ENCODE measurements at regions not wholly inside any gene's neighbourhood (a gene's known extent, or its start where the extent isn't known, plus 50 kb on each side); places are given as distances from the start of the nearest gene placed in this dataset.

DNA sequence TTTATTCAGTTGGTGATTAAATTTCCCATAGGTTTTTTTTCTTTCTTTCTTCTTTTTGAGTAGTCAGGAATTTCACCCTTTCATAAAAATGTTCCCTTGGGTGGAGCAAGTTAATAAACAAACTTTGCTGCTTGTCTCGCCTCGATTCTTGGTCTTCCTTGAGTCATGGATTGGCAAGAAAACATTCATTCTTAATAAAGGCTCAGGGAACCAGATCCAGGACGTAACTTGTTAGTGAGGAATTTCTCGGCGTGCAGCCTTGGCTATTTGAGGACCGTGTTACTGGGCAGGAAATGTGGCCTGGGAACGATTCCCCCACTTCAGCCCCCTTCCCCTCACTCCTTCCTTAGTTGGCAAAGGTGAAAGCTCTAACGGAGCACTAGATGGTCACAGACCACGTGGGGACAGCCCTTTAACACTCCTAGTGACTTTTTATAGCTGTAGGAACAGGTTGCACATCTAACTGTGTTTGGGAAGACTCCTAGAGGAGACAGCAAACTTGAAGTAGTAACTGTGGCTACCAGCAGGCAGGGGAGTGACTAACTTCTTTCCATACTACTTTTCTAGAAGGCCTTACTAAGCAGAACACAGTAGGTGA, 106.8 kb downstream of the UCHL1 start:
- H3K27me3 ChIP-seq (ENCODE audit: insufficient read depth, low read length): peaks cover 18% of the 10 kb centered on the region
- no peaks in the 10 kb centered on the region for H3K9me3 ChIP-seq (ENCODE audit: low read depth, low read length)
- no peaks in the 10 kb centered on the region for H3K79me2 ChIP-seq (ENCODE audit: insufficient read depth, low read length)
- H3K4me2 ChIP-seq (ENCODE audit: insufficient read depth, low read length): peak overlapping the region; percentile 44
- H4K20me1 ChIP-seq (ENCODE audit: insufficient read depth, low read length): no peaks in the 10 kb centered on the region
- TF ChIP-seq, protein P1, sequence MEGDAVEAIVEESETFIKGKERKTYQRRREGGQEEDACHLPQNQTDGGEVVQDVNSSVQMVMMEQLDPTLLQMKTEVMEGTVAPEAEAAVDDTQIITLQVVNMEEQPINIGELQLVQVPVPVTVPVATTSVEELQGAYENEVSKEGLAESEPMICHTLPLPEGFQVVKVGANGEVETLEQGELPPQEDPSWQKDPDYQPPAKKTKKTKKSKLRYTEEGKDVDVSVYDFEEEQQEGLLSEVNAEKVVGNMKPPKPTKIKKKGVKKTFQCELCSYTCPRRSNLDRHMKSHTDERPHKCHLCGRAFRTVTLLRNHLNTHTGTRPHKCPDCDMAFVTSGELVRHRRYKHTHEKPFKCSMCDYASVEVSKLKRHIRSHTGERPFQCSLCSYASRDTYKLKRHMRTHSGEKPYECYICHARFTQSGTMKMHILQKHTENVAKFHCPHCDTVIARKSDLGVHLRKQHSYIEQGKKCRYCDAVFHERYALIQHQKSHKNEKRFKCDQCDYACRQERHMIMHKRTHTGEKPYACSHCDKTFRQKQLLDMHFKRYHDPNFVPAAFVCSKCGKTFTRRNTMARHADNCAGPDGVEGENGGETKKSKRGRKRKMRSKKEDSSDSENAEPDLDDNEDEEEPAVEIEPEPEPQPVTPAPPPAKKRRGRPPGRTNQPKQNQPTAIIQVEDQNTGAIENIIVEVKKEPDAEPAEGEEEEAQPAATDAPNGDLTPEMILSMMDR (IDR thresholded peaks at IDR 0.05; ENCODE audit: extremely low read depth, low read depth, low read length): no peak
- peak overlapping the region; percentile 42 for H3K27ac ChIP-seq (ENCODE audit: low read depth, low read length)
- no peak overlapping the region for H3K4me3 ChIP-seq (ENCODE audit: insufficient read depth, low read length)
- peaks cover 2% of the 10 kb centered on the region for H3K4me1 ChIP-seq (ENCODE audit: insufficient read depth, low read length)
- no peaks in the 10 kb centered on the region for H3K36me3 ChIP-seq (ENCODE audit: insufficient read depth, low read length)
- DNase-seq (ENCODE audit: insufficient read length, low spot score, missing footprints): no peak
- H2AFZ ChIP-seq (ENCODE audit: low read length): no peak overlapping the region

DNA sequence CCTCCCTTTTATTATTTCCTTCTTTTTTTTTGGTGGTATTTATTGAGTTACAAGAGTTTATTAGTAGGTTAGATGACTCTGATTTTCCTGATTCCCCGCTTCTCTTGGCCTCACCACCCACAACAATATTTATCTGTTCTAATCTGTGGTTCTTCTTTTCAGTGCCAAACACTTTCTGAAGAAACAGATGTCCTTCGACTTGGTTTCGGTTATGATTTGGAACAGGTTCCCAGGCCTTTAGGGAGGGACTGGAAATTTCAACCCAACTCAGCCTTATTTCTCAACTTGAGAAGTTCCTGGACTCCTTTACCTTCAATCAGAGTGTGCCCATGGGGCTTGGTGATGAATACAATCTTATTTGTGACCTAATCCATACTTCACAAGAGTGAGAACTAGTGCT, 108.1 kb downstream of the UCHL1 start:
- TF ChIP-seq, protein P1 (IDR thresholded peaks at IDR 0.05; ENCODE audit: extremely low read depth, low read depth, low read length): no peak
- no peaks in the 10 kb centered on the region for H3K36me3 ChIP-seq (ENCODE audit: insufficient read depth, low read length)
- no peaks in the 10 kb centered on the region for H3K9me3 ChIP-seq (ENCODE audit: low read depth, low read length)
- no peak for DNase-seq (ENCODE audit: insufficient read length, low spot score, missing footprints)
- H3K27ac ChIP-seq (ENCODE audit: low read depth, low read length): no peak overlapping the region
- H3K4me2 ChIP-seq (ENCODE audit: insufficient read depth, low read length): no peak overlapping the region
- peaks cover 18% of the 10 kb centered on the region for H3K27me3 ChIP-seq (ENCODE audit: insufficient read depth, low read length)
- no peak overlapping the region for H2AFZ ChIP-seq (ENCODE audit: low read length)
- no peak overlapping the region for H3K4me3 ChIP-seq (ENCODE audit: insufficient read depth, low read length)
- H3K4me1 ChIP-seq (ENCODE audit: insufficient read depth, low read length): no peaks in the 10 kb centered on the region
- no peaks in the 10 kb centered on the region for H3K79me2 ChIP-seq (ENCODE audit: insufficient read depth, low read length)
- H4K20me1 ChIP-seq (ENCODE audit: insufficient read depth, low read length): no peaks in the 10 kb centered on the region

DNA sequence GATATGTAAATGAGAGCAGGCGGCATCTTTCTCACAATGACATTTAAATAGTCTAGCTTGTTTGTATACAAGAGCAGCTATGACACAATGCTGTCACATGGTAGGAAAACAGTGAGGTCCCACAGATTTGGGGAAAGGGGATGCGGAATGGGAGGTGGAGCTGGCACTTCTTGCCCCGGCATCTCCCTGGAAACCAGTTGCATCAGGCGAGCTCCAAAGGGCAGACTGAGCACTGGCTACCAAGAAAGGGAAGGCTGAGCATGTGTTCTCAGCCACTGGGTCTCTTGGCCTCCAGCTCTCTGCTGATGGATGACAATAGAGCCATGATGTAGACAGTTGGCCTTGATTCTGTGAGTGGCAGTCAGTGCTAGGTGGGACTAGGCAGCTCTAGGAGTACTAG, 109.0 kb downstream of the UCHL1 start:
- Histone ChIP-seq H3K27ac (ENCODE audit: low read depth, low read length) (no peak overlapping the region), H3K4me2 (ENCODE audit: insufficient read depth, low read length) (no peak overlapping the region), H2AFZ (ENCODE audit: low read length) (no peak overlapping the region), H3K9me3 (ENCODE audit: low read depth, low read length) (no peaks in the 10 kb centered on the region), H3K79me2 (ENCODE audit: insufficient read depth, low read length) (no peaks in the 10 kb centered on the region), H3K4me1 (ENCODE audit: insufficient read depth, low read length) (no peaks in the 10 kb centered on the region), H3K4me3 (ENCODE audit: insufficient read depth, low read length) (no peak overlapping the region), H3K36me3 (ENCODE audit: insufficient read depth, low read length) (no peaks in the 10 kb centered on the region), H4K20me1 (ENCODE audit: insufficient read depth, low read length) (no peaks in the 10 kb centered on the region), H3K27me3 (ENCODE audit: insufficient read depth, low read length) (peaks cover 18% of the 10 kb centered on the region)
- no peak for DNase-seq (ENCODE audit: insufficient read length, low spot score, missing footprints)
- TF ChIP-seq, protein P1 (IDR thresholded peaks at IDR 0.05; ENCODE audit: extremely low read depth, low read depth, low read length): no peak

DNA sequence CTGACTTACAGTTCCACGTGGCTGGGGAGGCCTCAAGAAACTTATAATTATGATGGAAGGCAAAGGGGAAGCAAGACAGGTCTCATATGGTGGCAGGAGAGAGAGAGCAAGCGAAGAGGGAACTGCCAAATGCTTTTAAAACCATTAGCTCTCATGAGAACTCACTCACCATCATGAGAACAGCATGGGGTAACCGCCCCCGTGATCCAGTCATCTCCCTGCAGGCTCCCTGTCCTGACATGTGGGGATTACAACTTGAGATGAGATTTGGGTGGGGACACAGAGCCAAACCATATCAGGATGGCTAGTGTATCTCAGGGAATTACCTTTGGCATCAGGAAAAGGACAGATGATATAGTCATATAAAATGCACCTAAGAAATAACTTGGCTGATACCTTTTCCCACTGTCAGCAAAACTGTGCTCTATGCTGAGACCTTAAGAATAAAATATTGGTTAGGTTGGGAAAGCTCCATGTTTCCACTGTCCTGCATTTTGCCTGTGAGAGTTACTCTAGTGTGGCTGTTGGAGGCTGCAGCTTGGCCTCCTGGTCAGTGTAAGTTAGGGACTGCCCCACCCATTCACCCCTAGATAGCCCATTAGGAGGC, 110.3 kb downstream of the UCHL1 start:
- no peak for DNase-seq (ENCODE audit: insufficient read length, low spot score, missing footprints)
- Histone ChIP-seq H3K36me3 (ENCODE audit: insufficient read depth, low read length) (no peaks in the 10 kb centered on the region), H3K27me3 (ENCODE audit: insufficient read depth, low read length) (peaks cover 6% of the 10 kb centered on the region), H3K4me1 (ENCODE audit: insufficient read depth, low read length) (no peaks in the 10 kb centered on the region), H3K9me3 (ENCODE audit: low read depth, low read length) (no peaks in the 10 kb centered on the region), H4K20me1 (ENCODE audit: insufficient read depth, low read length) (no peaks in the 10 kb centered on the region), H3K79me2 (ENCODE audit: insufficient read depth, low read length) (no peaks in the 10 kb centered on the region), H2AFZ (ENCODE audit: low read length) (no peak overlapping the region), H3K4me3 (ENCODE audit: insufficient read depth, low read length) (no peak overlapping the region), H3K27ac (ENCODE audit: low read depth, low read length) (no peak overlapping the region), H3K4me2 (ENCODE audit: insufficient read depth, low read length) (no peak overlapping the region)
- TF ChIP-seq, protein P1 (IDR thresholded peaks at IDR 0.05; ENCODE audit: extremely low read depth, low read depth, low read length): no peak

All from osteoblast (primary cell).